Coronary artery (tissue), 2 donors: ENCODE measurements at regions not wholly inside any gene's neighbourhood (a gene's known extent, or its start where the extent isn't known, plus 50 kb on each side); places are given as distances from the start of the nearest gene placed in this dataset.

Experiments used
- DNase-seq: peaks from one replicate; pipeline ENCODE4 v3.0.0-alpha.2; 2017; ENCODE audit warnings: low spot score
- H3K27ac ChIP-seq, 2 donors: fragments of 200-600 bp; sonication (generic); one replicate each; pipeline ENCODE4 v1.5.1; 2016 to 2019
- H3K4me3 ChIP-seq: fragments of 200-600 bp; sonication (generic); 2 replicates; pipeline ENCODE4 v1.5.1; 2016; ENCODE audit warnings: mild to moderate bottlenecking, moderate library complexity
- TF ChIP-seq, protein P1 (sequence below): fragments of 200-600 bp; sonication (generic); IDR thresholded peaks from one replicate; pipeline ENCODE4 v1.5.1; 2019; ENCODE audit warnings: antibody characterized with exemption

DNA sequence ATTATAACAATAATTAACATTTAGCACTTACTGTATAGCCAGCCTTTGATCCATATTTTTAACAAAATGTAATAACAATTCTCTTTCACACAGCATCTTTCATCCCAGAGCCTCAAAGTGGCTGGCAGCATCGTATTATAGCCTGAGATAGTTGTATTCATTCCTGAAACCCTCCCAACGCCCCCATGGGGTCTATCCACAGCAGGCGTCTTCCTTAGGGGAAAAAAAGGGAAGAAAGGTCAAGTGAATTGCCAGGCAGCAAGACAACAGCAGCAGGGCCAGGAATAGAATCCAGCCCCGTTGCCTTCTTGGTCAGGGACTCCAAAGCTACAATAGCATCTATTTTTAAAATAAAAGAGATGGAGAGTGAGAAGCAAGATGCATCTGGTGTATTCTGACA lies 424.4 kb upstream of the ID2 start:
- H3K27ac ChIP-seq = no peak overlapping the region
- DNase-seq = no peak
- H3K4me3 ChIP-seq = no peak overlapping the region
- TF ChIP-seq, protein P1, sequence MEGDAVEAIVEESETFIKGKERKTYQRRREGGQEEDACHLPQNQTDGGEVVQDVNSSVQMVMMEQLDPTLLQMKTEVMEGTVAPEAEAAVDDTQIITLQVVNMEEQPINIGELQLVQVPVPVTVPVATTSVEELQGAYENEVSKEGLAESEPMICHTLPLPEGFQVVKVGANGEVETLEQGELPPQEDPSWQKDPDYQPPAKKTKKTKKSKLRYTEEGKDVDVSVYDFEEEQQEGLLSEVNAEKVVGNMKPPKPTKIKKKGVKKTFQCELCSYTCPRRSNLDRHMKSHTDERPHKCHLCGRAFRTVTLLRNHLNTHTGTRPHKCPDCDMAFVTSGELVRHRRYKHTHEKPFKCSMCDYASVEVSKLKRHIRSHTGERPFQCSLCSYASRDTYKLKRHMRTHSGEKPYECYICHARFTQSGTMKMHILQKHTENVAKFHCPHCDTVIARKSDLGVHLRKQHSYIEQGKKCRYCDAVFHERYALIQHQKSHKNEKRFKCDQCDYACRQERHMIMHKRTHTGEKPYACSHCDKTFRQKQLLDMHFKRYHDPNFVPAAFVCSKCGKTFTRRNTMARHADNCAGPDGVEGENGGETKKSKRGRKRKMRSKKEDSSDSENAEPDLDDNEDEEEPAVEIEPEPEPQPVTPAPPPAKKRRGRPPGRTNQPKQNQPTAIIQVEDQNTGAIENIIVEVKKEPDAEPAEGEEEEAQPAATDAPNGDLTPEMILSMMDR = no peak

DNA sequence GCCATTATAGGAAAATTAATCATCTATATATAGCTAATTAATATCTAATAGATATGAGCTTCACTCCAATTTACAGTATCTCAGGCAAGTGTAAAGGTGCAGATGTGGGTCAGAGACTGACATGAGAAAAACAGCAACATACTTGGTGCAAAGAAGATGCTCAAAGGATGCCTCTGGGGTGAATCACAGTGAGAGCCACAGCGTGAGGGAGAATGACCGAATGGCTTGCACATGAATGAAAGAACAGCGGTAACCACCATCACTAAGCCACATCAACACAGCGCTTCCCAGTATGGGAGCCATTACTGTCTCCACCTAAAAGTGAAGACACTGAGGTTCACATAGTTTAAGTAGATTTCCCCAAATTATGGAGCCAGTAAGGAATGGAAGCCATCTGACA lies 423.4 kb upstream of the ID2 start:
- TF ChIP-seq, protein P1 = no peak
- H3K27ac ChIP-seq = no peak overlapping the region
- no peak overlapping the region for H3K4me3 ChIP-seq
- no peak for DNase-seq

DNA sequence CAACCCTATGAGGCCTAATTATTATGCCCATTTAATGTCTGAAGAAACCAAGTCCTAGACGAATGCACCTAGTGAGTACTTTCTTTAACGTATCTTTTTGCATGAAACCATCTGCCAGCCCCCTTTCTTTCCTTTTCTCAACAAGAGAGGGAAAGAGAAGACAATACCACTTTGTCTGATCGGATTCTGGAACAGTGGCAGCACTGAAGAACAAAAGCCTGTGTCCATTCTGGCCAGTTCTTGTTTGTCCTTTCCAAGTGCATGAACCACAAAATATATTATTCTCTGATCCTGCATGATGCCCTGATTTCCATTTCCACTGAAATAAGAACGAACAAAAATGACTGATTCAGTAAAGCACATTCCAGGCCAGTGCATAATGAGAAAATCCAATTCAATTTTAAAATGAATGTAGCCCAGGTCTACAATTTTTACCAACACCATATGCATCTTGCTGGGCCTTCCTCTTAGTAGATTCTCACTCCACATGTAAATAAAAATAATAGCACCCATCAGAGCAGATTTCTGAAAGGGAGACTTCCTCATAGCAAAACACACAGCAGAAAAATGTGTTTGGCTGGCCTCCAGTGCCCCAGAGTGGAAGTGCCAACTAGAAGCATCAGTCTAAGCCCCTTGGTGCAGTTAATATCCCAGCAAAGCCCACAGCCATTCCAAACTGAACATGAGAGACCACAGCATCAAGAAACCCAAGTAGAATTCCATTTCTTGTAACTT lies 422.6 kb upstream of the ID2 start:
- DNase-seq = no peak
- Histone ChIP-seq H3K4me3 (no peak overlapping the region), H3K27ac (no peak overlapping the region)
- TF ChIP-seq, protein P1 = no peak

DNA sequence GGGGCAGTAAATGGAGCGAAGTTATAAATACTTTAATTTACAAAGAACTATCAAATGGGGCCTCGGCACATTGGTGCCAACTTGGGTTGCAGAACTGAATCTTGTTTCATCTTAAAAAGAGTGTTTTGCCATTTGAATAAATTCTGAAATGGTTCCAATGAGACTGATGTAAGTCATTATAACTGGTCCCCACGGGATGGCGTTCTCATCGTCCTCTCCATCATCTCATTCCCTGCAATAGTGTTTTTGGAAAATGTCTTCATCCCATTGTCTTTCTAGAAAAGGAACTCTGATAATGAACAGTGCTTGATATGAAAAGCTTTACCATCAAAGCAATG lies 422.0 kb upstream of the ID2 start:
- Histone ChIP-seq H3K4me3 (no peak overlapping the region), H3K27ac (no peak overlapping the region)
- no peak for DNase-seq
- TF ChIP-seq, protein P1 = no peak

DNA sequence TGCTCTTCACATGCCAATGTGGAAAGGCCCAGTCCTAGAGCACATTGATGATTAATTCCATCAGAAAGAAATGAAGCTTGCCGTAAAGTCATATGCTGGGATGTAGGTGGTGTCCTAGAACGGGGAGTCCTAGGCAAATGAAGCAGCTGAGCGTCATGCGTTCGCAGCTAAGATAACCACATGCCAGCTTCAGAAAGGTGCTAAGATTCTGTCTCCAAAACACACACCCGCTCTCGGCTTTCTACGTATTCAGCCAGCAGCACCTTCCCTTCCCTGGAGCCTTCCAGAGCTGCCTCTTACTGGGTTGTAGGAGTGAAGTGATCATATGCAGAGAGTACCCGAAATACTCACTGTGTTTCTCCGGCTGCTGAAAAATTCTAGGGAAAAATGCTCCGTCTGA lies 421.6 kb upstream of the ID2 start:
- no peak for DNase-seq
- no peak overlapping the region for H3K27ac ChIP-seq
- H3K4me3 ChIP-seq = no peak overlapping the region
- TF ChIP-seq, protein P1 = no peak

DNA sequence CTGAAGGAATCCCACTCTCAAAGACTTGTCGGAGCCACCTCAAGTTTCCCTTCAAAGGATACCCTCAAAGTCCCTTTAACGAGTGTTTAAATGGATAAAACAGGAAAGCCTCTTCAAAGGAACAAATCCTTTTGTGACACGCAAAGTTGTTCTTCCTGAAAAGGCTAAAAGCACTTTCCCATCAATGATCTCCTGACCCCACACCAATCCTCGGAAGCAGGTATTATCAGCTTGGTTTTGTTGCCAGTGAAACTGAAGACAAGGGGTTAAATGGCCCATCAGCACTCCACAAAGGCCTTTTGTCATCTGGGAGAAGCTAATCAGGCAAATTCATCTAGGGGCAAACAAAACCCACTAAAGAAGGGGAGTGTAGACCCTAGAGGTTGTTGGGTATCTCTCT lies 418.0 kb upstream of the ID2 start:
- DNase-seq = no peak
- H3K4me3 ChIP-seq = no peak overlapping the region
- no peak overlapping the region for H3K27ac ChIP-seq
- TF ChIP-seq, protein P1 = no peak

DNA sequence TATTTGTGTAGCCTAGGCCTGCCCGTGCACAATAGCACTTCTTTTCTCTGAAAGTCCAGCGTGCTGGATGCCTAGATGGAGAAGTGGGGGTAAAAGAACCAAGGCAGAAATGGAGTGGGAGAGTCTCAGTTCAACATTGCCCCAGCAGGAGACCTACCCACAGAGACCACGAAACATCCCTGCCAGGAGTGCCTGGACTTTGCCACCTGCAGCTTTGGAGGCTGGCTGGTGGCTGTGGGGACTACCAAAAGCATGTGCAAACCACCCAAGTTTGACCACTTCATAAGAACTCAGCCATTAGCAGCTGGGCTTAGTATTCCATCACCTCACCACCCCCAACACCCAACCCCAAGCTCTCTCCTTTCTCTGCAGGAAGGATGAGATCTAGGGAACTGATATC lies 416.9 kb upstream of the ID2 start:
- TF ChIP-seq, protein P1 = no peak
- no peak overlapping the region for H3K27ac ChIP-seq
- no peak for DNase-seq

More for the DNA sequence above, 416.9 kb upstream of the ID2 start:
- no peak overlapping the region for H3K4me3 ChIP-seq
